ENCODE measurements at regions not wholly inside any gene's neighbourhood (a gene's known extent, or its start where the extent isn't known, plus 50 kb on each side); places are given as distances from the start of the nearest gene placed in this dataset.
"Not testable (repeated sequence)": the region's sequence is repeated elsewhere in the genome, so short reads cannot be mapped to it uniquely, and the experiment has no call there.

DNA sequence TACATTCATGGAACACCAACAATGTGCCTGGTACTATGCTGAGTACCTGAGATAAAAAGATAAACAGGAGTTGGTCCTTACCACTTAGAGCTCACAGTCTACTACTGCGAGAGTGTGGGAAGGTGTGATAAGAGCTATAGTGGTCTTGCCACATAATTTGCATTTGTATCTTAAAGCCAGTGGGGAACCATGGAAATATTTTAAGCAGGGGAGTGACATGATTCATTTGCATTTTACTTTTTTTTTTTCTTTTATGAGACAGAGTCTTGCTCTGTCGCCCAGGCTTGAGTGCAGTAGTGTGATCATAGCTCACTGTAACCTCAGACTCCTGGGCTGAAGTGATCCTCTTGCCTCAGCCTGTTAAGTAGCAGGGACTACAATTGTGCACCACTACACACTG lies 53.6 kb downstream of the SRGAP2 start:
- DNase-seq (ENCODE audit: low spot score in 2 of 2); H3K9me3 ChIP-seq; H3K36me3 ChIP-seq (replicated peaks); H3K4me3 ChIP-seq; H3K4me1 ChIP-seq; in situ Hi-C loops (cut with MboI; ENCODE audit: low sequenced_read_pairs); H3K27me3 ChIP-seq (ENCODE audit: low read depth): not testable (repeated sequence)

GRCh38 chr1:206261473-206261872 lies 58.1 kb downstream of the SRGAP2 start:
- H3K36me3 ChIP-seq (replicated peaks); H3K9me3 ChIP-seq; H3K4me1 ChIP-seq; H3K27me3 ChIP-seq (ENCODE audit: low read depth); H3K4me3 ChIP-seq; DNase-seq (ENCODE audit: low spot score in 2 of 2); in situ Hi-C loops (cut with MboI; ENCODE audit: low sequenced_read_pairs): not testable (repeated sequence)

DNA sequence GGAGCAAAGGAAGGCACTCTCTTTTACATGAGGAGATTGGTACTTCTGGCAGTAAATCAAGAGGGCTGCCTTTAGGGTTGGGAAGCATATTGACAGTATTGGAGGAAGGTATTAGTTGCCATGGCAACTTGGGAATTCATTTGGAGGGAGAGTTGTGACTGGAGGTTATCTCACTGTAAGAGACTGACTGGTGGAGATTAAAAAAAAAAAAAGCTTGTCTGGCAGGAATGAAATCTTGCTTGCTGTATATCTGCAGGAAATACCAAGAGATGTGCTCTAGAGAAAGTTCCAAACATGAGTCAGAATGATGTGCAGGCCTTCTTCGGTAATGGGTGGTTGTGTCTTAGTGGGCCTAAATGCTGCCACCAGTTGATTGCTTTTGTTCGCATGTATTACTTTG lies 59.1 kb downstream of the SRGAP2 start:
- H3K4me3 ChIP-seq; H3K9me3 ChIP-seq; H3K4me1 ChIP-seq; in situ Hi-C loops (cut with MboI; ENCODE audit: low sequenced_read_pairs); H3K27me3 ChIP-seq (ENCODE audit: low read depth); H3K36me3 ChIP-seq (replicated peaks): not testable (repeated sequence)
- DNase-seq (ENCODE audit: low spot score in 2 of 2), result peak in 1 of 2 experiments; percentile 25

GRCh38 chr1:206264916-206265315 lies 61.6 kb downstream of the SRGAP2 start:
- H3K4me1 ChIP-seq; H3K4me3 ChIP-seq; H3K27me3 ChIP-seq (ENCODE audit: low read depth); DNase-seq (ENCODE audit: low spot score in 2 of 2); H3K9me3 ChIP-seq; H3K36me3 ChIP-seq (replicated peaks); in situ Hi-C loops (cut with MboI; ENCODE audit: low sequenced_read_pairs): not testable (repeated sequence)

GRCh38 chr1:206271153-206271552 lies 67.8 kb downstream of the SRGAP2 start:
- DNase-seq (ENCODE audit: low spot score in 2 of 2); H3K36me3 ChIP-seq (replicated peaks); in situ Hi-C loops (cut with MboI; ENCODE audit: low sequenced_read_pairs); H3K4me1 ChIP-seq; H3K27me3 ChIP-seq (ENCODE audit: low read depth); H3K9me3 ChIP-seq; H3K4me3 ChIP-seq: not testable (repeated sequence)

GRCh38 chr1:206273104-206273503 lies 69.8 kb downstream of the SRGAP2 start:
- H3K36me3 ChIP-seq (replicated peaks); H3K9me3 ChIP-seq; H3K4me1 ChIP-seq; in situ Hi-C loops (cut with MboI; ENCODE audit: low sequenced_read_pairs); H3K27me3 ChIP-seq (ENCODE audit: low read depth); DNase-seq (ENCODE audit: low spot score in 2 of 2); H3K4me3 ChIP-seq: not testable (repeated sequence)

- H3K36me3 ChIP-seq (replicated peaks); in situ Hi-C loops (cut with MboI; ENCODE audit: low sequenced_read_pairs); H3K4me1 ChIP-seq; DNase-seq (ENCODE audit: low spot score in 2 of 2); H3K27me3 ChIP-seq (ENCODE audit: low read depth); H3K9me3 ChIP-seq; H3K4me3 ChIP-seq: not testable (repeated sequence)
These were observed 72.8 kb downstream of the SRGAP2 start for GRCh38 chr1:206276143-206276542.

- in situ Hi-C loops (cut with MboI; ENCODE audit: low sequenced_read_pairs); H3K9me3 ChIP-seq; H3K4me3 ChIP-seq; H3K4me1 ChIP-seq; H3K36me3 ChIP-seq (replicated peaks); DNase-seq (ENCODE audit: low spot score in 2 of 2); H3K27me3 ChIP-seq (ENCODE audit: low read depth): not testable (repeated sequence)
These were observed 75.3 kb downstream of the SRGAP2 start for GRCh38 chr1:206278683-206279082.

DNA sequence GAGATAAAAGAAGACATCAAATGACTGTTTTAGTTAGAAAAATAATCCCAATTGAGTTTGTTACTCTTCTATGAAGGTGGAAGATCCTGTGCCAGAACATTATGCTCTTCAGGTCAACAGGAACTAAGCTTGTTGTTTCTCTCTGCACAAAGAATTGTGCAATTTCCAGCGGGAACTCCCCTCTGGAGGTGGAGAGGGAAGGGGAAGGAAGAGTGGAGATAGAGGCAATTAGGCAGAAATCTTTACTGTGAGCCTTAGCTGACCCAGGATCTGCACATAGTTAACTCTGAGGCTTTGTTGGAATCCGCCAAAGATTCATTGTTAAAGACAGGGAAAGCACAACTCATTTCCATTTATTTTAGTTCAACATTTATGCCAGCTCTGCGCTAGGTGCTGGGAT lies 77.3 kb downstream of the SRGAP2 start:
- not testable (repeated sequence) for H3K36me3 ChIP-seq (replicated peaks)

DNA sequence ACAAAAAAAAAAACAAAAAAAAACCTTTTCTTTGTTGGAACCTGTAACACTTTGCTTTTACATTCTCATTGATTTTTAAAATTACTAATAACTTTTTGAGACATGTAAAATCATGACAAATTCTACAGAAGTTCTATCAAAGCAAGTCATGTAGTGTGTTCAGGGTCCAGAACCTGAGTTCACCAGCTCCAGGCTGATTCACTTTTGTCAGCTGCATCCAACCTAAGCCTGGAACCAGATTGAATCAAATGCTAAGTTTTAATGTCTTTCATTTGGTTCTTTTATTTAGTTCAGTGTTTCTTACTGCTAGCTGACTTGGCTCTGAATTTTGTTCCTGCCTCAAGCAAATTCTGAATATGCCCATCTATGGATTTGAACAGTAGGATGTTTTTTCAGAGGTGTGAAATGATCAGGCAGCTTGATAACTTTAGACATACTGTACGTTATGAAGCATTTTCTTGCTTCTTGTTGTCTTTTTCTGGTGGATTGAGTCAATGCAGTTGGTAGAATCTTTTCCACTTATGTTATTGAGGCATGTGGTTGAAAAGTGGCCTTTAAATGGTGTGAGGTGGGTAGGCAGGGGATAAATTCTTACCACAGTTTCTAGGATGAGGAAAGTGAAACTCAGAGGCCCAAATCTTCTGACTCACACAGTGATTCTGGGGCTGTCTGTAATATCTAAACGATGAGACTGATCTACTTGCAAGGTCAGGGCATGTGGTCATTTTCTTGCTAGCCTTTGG lies 78.7 kb downstream of the SRGAP2 start:
- H3K27me3 ChIP-seq (ENCODE audit: low read depth); H3K36me3 ChIP-seq (replicated peaks); H3K4me1 ChIP-seq; H3K4me3 ChIP-seq; in situ Hi-C loops (cut with MboI; ENCODE audit: low sequenced_read_pairs); DNase-seq (ENCODE audit: low spot score in 2 of 2); H3K9me3 ChIP-seq: not testable (repeated sequence)

More for the DNA sequence above, 77.3 kb downstream of the SRGAP2 start:
- in situ Hi-C loops (cut with MboI; ENCODE audit: low sequenced_read_pairs); H3K27me3 ChIP-seq (ENCODE audit: low read depth); H3K9me3 ChIP-seq; H3K4me1 ChIP-seq; H3K4me3 ChIP-seq; DNase-seq (ENCODE audit: low spot score in 2 of 2): not testable (repeated sequence)

GRCh38 chr1:206285024-206285960 lies 82.0 kb downstream of the SRGAP2 start:
- H3K27me3 ChIP-seq (ENCODE audit: low read depth); H3K4me1 ChIP-seq; H3K4me3 ChIP-seq; H3K36me3 ChIP-seq (replicated peaks); DNase-seq (ENCODE audit: low spot score in 2 of 2); in situ Hi-C loops (cut with MboI; ENCODE audit: low sequenced_read_pairs); H3K9me3 ChIP-seq: not testable (repeated sequence)

DNA sequence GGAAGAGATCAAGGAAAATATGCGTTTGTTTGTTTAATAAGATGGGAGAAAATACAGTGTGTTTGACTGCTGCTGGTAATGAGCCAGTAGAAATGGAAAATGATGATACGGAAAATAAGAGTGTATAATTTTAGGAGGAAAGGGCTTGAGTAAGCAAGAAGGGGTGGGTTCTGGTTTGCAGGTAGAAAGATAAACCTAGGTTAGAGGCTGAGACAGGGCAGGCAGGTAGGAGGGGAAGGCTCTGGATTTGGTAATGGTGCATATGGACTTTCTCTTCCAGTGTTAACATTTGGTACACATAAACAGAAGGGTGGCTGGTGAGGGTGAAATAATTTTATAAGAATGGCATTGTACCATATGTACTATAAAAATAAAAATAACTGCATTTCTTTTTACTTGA lies 84.4 kb downstream of the SRGAP2 start:
- H3K9me3 ChIP-seq; in situ Hi-C loops (cut with MboI; ENCODE audit: low sequenced_read_pairs); DNase-seq (ENCODE audit: low spot score in 2 of 2); H3K27me3 ChIP-seq (ENCODE audit: low read depth); H3K4me3 ChIP-seq; H3K36me3 ChIP-seq (replicated peaks); H3K4me1 ChIP-seq: not testable (repeated sequence)

- H3K27me3 ChIP-seq (ENCODE audit: low read depth); H3K9me3 ChIP-seq; H3K36me3 ChIP-seq (replicated peaks); H3K4me3 ChIP-seq; in situ Hi-C loops (cut with MboI; ENCODE audit: low sequenced_read_pairs); DNase-seq (ENCODE audit: low spot score in 2 of 2); H3K4me1 ChIP-seq: not testable (repeated sequence)
These were observed 85.1 kb downstream of the SRGAP2 start for GRCh38 chr1:206288453-206288852.
